Liver (tissue), 8 donors: ENCODE measurements at regions not wholly inside any gene's neighbourhood (a gene's known extent, or its start where the extent isn't known, plus 50 kb on each side); places are given as distances from the start of the nearest gene placed in this dataset.

Experiments
- DNase-seq: peaks from one replicate; pipeline ENCODE4 v3.0.0-alpha.2; 2017; ENCODE audit warnings: low spot score
- H3K27ac ChIP-seq, 2 donors: one replicate each; pipeline ENCODE4 v1.7.0; 2013; ENCODE audit warnings: inconsistent platforms in 2 of 2, low read length in 2 of 2, control low read depth in 1 of 2, low read depth in 1 of 2, mild to moderate bottlenecking in 1 of 2
- H3K27me3 ChIP-seq, 4 donors: one replicate each; pipeline versions ENCODE4 v1.6.1 to v1.7.0; 2013; ENCODE audit warnings: low read length in 3 of 4, inconsistent platforms in 1 of 4, mild to moderate bottlenecking in 1 of 4, moderate library complexity in 1 of 4; ENCODE audit not compliant: control insufficient read depth in 4 of 4, insufficient read depth in 4 of 4
- H3K36me3 ChIP-seq, 4 donors: one replicate each; pipeline versions ENCODE4 v1.6.1 to v1.7.0; 2013; ENCODE audit warnings: low read length in 3 of 4, mild to moderate bottlenecking in 3 of 4, low read depth in 1 of 4, moderate library complexity in 1 of 4; ENCODE audit not compliant: control insufficient read depth in 4 of 4, insufficient read depth in 3 of 4
- H3K4me1 ChIP-seq, 4 donors: one replicate each; pipeline versions ENCODE4 v1.6.1 to v1.7.0; 2013; ENCODE audit warnings: low read length in 3 of 4, mild to moderate bottlenecking in 3 of 4, moderate library complexity in 1 of 4; ENCODE audit not compliant: control insufficient read depth in 4 of 4, insufficient read depth in 4 of 4
- H3K4me3 ChIP-seq, 3 donors: one replicate each; pipeline versions ENCODE4 v1.6.1 to v1.7.0; 2013; ENCODE audit warnings: low read length in 3 of 3, control low read depth in 1 of 3, low read depth in 1 of 3, mild to moderate bottlenecking in 1 of 3
- H3K9ac ChIP-seq, 2 donors: one replicate each; pipeline ENCODE4 v1.7.0; 2013; ENCODE audit warnings: low read length in 2 of 2, mild to moderate bottlenecking in 2 of 2, moderate library complexity in 2 of 2, control low read depth in 1 of 2, low read depth in 1 of 2
- H3K9me3 ChIP-seq, 4 donors: one replicate each; pipeline versions ENCODE4 v1.6.1 to v1.7.0; 2013; ENCODE audit warnings: low read length in 3 of 4; ENCODE audit not compliant: control insufficient read depth in 4 of 4
- ATF3 ChIP-seq: IDR thresholded peaks from 2 replicates; pipeline ENCODE4 v1.6.1; 2016; ENCODE audit warnings: antibody characterized with exemption
- CTCF ChIP-seq: fragments of 150-350 bp; IDR thresholded peaks from 2 replicates; pipeline ENCODE4 v1.5.1; 2017; ENCODE audit warnings: improper control_type of control experiment, low read depth, low read length; ENCODE audit not compliant: missing input control
- EGR1 ChIP-seq, 2 donors: IDR thresholded peaks; 2 replicates each; pipeline ENCODE4 v1.6.1; 2016 to 2018; ENCODE audit warnings: antibody characterized with exemption in 2 of 2, low read depth in 2 of 2
- FOXA1 ChIP-seq: IDR thresholded peaks from 2 replicates; pipeline ENCODE4 v1.6.1; 2016; ENCODE audit warnings: antibody characterized with exemption
- FOXA2 ChIP-seq: IDR thresholded peaks from 2 replicates; pipeline ENCODE4 v1.6.1; 2016; ENCODE audit warnings: antibody characterized with exemption
- GABPA ChIP-seq, 2 donors: IDR thresholded peaks in 1 of 2; conservative IDR thresholded peaks in 1 of 2; 2 replicates each; pipeline ENCODE4 v1.6.1; 2016; ENCODE audit warnings: antibody characterized with exemption in 2 of 2, mild to moderate bottlenecking in 1 of 2, moderate library complexity in 1 of 2
- HNF4A ChIP-seq, 2 donors: conservative IDR thresholded peaks; 2 replicates each; pipeline ENCODE4 v1.6.1; 2016; ENCODE audit warnings: antibody characterized with exemption in 2 of 2, mild to moderate bottlenecking in 2 of 2
- HNF4G ChIP-seq: IDR thresholded peaks from 2 replicates; pipeline ENCODE4 v1.6.1; 2016; ENCODE audit warnings: antibody characterized with exemption
- MAX ChIP-seq: IDR thresholded peaks from 2 replicates; pipeline ENCODE4 v1.6.1; 2016; ENCODE audit warnings: antibody characterized with exemption
- RAD21 ChIP-seq, 2 donors: IDR thresholded peaks; 2 replicates each; pipeline ENCODE4 v1.6.1; 2016; ENCODE audit warnings: antibody characterized with exemption in 2 of 2, mild to moderate bottlenecking in 2 of 2
- REST ChIP-seq: IDR thresholded peaks from 2 replicates; pipeline ENCODE4 v1.6.1; 2016; ENCODE audit warnings: antibody characterized with exemption, mild to moderate bottlenecking
- RXRA ChIP-seq, 2 donors: IDR thresholded peaks; 2 replicates each; pipeline ENCODE4 v1.6.1; 2017 to 2018; ENCODE audit warnings: antibody characterized with exemption in 2 of 2, mild to moderate bottlenecking in 1 of 2
- SP1 ChIP-seq: IDR thresholded peaks from 2 replicates; pipeline ENCODE4 v1.6.1; 2018; ENCODE audit warnings: antibody characterized with exemption, mild to moderate bottlenecking
- TAF1 ChIP-seq: conservative IDR thresholded peaks from 2 replicates; pipeline ENCODE4 v1.6.1; 2016; ENCODE audit warnings: antibody characterized with exemption, mild to moderate bottlenecking
- YY1 ChIP-seq: IDR thresholded peaks from 2 replicates; pipeline ENCODE4 v1.6.1; 2016; ENCODE audit warnings: antibody characterized with exemption, mild to moderate bottlenecking
- ZBTB33 ChIP-seq: IDR thresholded peaks from 2 replicates; pipeline ENCODE4 v1.6.1; 2016; ENCODE audit warnings: antibody characterized with exemption
- WGBS: extraction: QIAGEN DNeasy Blood & Tissue Kit; methylation state at CpG from one replicate; pipeline ENCODE4 v1.1.7; 2013; 5-methylcytosine and 5-hydroxymethylcytosine counted together
- donor health status: healthy.
- donor health status: healthy.
- donor health status: healthy.
- donor health status: healthy.
- donor health status: healthy.

- Histone ChIP-seq H3K27me3 (no peaks in the 10 kb centered on the region), H3K9me3 (no peaks in the 10 kb centered on the region), H3K36me3 (no peaks in the 10 kb centered on the region), H3K4me1 (no peaks in the 10 kb centered on the region), H3K27ac (no peak overlapping the region), H3K9ac (no peak overlapping the region), H3K4me3 (no peak overlapping the region)
- no peak for DNase-seq
- TF ChIP-seq FOXA2 (no peak), REST (no peak), HNF4G (no peak), FOXA1 (no peak), GABPA (IDR thresholded peaks at IDR 0.05 in 1 of 2, conservative IDR thresholded peaks at IDR 0.05 in 1 of 2) (no peak), MAX (no peak), ZBTB33 (no peak), YY1 (no peak), ATF3 (no peak), SP1 (no peak), CTCF (no peak)
- 79% methylated on average over 5 of the region's 5 CpGs for WGBS
Measured at GRCh38 chr14:85060121-85060520, 469.8 kb upstream of the FLRT2 start.

- Histone ChIP-seq H3K4me3 (no peak overlapping the region), H3K9me3 (no peaks in the 10 kb centered on the region), H3K27ac (no peak overlapping the region), H3K36me3 (no peaks in the 10 kb centered on the region), H3K9ac (no peak overlapping the region), H3K27me3 (no peaks in the 10 kb centered on the region), H3K4me1 (no peaks in the 10 kb centered on the region)
- no peak for TF ChIP-seq ATF3
- TF ChIP-seq EGR1 (IDR thresholded peaks at IDR 0.05; ENCODE audit: low read depth in 2 of 2) = no peak
- TF ChIP-seq TAF1 = no peak
- TF ChIP-seq GABPA (IDR thresholded peaks at IDR 0.05 in 1 of 2, conservative IDR thresholded peaks at IDR 0.05 in 1 of 2) = no peak
- no peak for TF ChIP-seq HNF4G
- no peak for TF ChIP-seq CTCF
- no peak for TF ChIP-seq MAX
- TF ChIP-seq FOXA1 = no peak
- no peak for TF ChIP-seq SP1
- TF ChIP-seq RXRA (IDR thresholded peaks at IDR 0.05) = no peak
- no peak for TF ChIP-seq HNF4A (conservative IDR thresholded peaks at IDR 0.05)
- no peak for TF ChIP-seq RAD21 (IDR thresholded peaks at IDR 0.05)
- no peak for DNase-seq
- 83% methylated on average over 4 of the region's 4 CpGs for WGBS
Measured at GRCh38 chr14:85061256-85061655, 468.7 kb upstream of the FLRT2 start.
